ENCODE measurements at regions not wholly inside any gene's neighbourhood (a gene's known extent, or its start where the extent isn't known, plus 50 kb on each side); places are given as distances from the start of the nearest gene placed in this dataset.

- no peak for DNase-seq (ENCODE audit: low spot score)
- no peak overlapping the region for H3K4me3 Mint-ChIP-seq (ENCODE audit: unreplicated experiment)
- H3K9me3 Mint-ChIP-seq (ENCODE audit: low read depth): peaks cover 4% of the 10 kb centered on the region
- H3K36me3 Mint-ChIP-seq (ENCODE audit: low read depth): no peaks in the 10 kb centered on the region
- no peak for TF ChIP-seq CTCF (IDR thresholded peaks at IDR 0.05)
- H3K27ac Mint-ChIP-seq (ENCODE audit: unreplicated experiment): no peak overlapping the region
- H3K4me1 Mint-ChIP-seq (ENCODE audit: low read depth): peaks cover 11% of the 10 kb centered on the region
- no peaks in the 10 kb centered on the region for H3K27me3 Mint-ChIP-seq (ENCODE audit: low read depth)
Observed at GRCh38 chr20:51195419-51195901, 172.6 kb upstream of the KCNG1 start.

GRCh38 chr20:51193066-51193772 is 170.3 kb upstream of the KCNG1 start:
- peaks cover 11% of the 10 kb centered on the region for H3K4me1 Mint-ChIP-seq (ENCODE audit: low read depth)
- H3K36me3 Mint-ChIP-seq (ENCODE audit: low read depth): no peaks in the 10 kb centered on the region
- H3K4me3 Mint-ChIP-seq (ENCODE audit: unreplicated experiment): no peak overlapping the region
- TF ChIP-seq CTCF (IDR thresholded peaks at IDR 0.05): no peak
- H3K9me3 Mint-ChIP-seq (ENCODE audit: low read depth): peaks cover 4% of the 10 kb centered on the region
- H3K27me3 Mint-ChIP-seq (ENCODE audit: low read depth): no peaks in the 10 kb centered on the region
- H3K27ac Mint-ChIP-seq (ENCODE audit: unreplicated experiment): no peak overlapping the region
- no peak for DNase-seq (ENCODE audit: low spot score)

- DNase-seq (ENCODE audit: low spot score): no peak
- TF ChIP-seq CTCF (IDR thresholded peaks at IDR 0.05): no peak
- H3K4me3 Mint-ChIP-seq (ENCODE audit: unreplicated experiment): no peak overlapping the region
- no peaks in the 10 kb centered on the region for H3K36me3 Mint-ChIP-seq (ENCODE audit: low read depth)
- no peak overlapping the region for H3K27ac Mint-ChIP-seq (ENCODE audit: unreplicated experiment)
- H3K9me3 Mint-ChIP-seq (ENCODE audit: low read depth): peaks cover 4% of the 10 kb centered on the region
- no peaks in the 10 kb centered on the region for H3K4me1 Mint-ChIP-seq (ENCODE audit: low read depth)
- H3K27me3 Mint-ChIP-seq (ENCODE audit: low read depth): peaks cover 2% of the 10 kb centered on the region
Observed at GRCh38 chr20:51190783-51191180, 167.9 kb upstream of the KCNG1 start.

GRCh38 chr20:51189814-51190782 is 167.2 kb upstream of the KCNG1 start:
- Mint-ChIP-seq H3K9me3 (ENCODE audit: low read depth) (peaks cover under 1% of the 10 kb centered on the region), H3K36me3 (ENCODE audit: low read depth) (no peaks in the 10 kb centered on the region), H3K4me1 (ENCODE audit: low read depth) (no peaks in the 10 kb centered on the region), H3K27me3 (ENCODE audit: low read depth) (peaks cover 2% of the 10 kb centered on the region), H3K27ac (ENCODE audit: unreplicated experiment) (no peak overlapping the region), H3K4me3 (ENCODE audit: unreplicated experiment) (no peak overlapping the region)
- DNase-seq (ENCODE audit: low spot score): no peak
- no peak for TF ChIP-seq CTCF (IDR thresholded peaks at IDR 0.05)

- TF ChIP-seq CTCF (IDR thresholded peaks at IDR 0.05): no peak
- Mint-ChIP-seq H3K4me1 (ENCODE audit: low read depth) (no peaks in the 10 kb centered on the region), H3K36me3 (ENCODE audit: low read depth) (no peaks in the 10 kb centered on the region), H3K9me3 (ENCODE audit: low read depth) (no peaks in the 10 kb centered on the region), H3K4me3 (ENCODE audit: unreplicated experiment) (no peak overlapping the region), H3K27ac (ENCODE audit: unreplicated experiment) (no peak overlapping the region), H3K27me3 (ENCODE audit: low read depth) (peaks cover 2% of the 10 kb centered on the region)
- no peak for DNase-seq (ENCODE audit: low spot score)
Observed at GRCh38 chr20:51188941-51189340, 166.0 kb upstream of the KCNG1 start.

Measured in chondrocyte (in vitro differentiated cells).